SU-DHL-6 (cell line): ENCODE measurements at regions not wholly inside any gene's neighbourhood (a gene's known extent, or its start where the extent isn't known, plus 50 kb on each side); places are given as distances from the start of the nearest gene placed in this dataset.

Experiments used
- H2AFZ ChIP-seq: fragments of 200-600 bp; sonication (generic); 2 replicates; pipeline ENCODE4 v1.6.1; 2014; ENCODE audit warnings: low read depth, mild to moderate bottlenecking, moderate library complexity, mixed read lengths, antibody characterized with exemption, low read length; ENCODE audit not compliant: severe bottlenecking
- H3F3A ChIP-seq: fragments of 200-600 bp; shearing (Covaris generic); 2 replicates; pipeline ENCODE4 v1.6.0; 2016; ENCODE audit warnings: antibody characterized with exemption, mild to moderate bottlenecking; ENCODE audit not compliant: insufficient read depth
- H3K27ac ChIP-seq: fragments of 200-600 bp; sonication (generic); 2 replicates; pipeline ENCODE4 v1.5.1; 2016; ENCODE audit warnings: low read depth, mild to moderate bottlenecking, low read length, moderate library complexity, mixed read lengths
- H3K27me3 ChIP-seq: fragments of 200-600 bp; sonication (generic), shearing (Covaris generic); 2 replicates; pipeline ENCODE4 v1.6.0; 2014; ENCODE audit warnings: mild to moderate bottlenecking, low read length
- H3K36me3 ChIP-seq: fragments of 200-600 bp; sonication (generic); 2 replicates; pipeline ENCODE4 v1.6.1; 2014; ENCODE audit warnings: mild to moderate bottlenecking, low read length, mixed read lengths
- H3K4me2 ChIP-seq: fragments of 300-600, 200-600 bp; shearing (Covaris generic), sonication (generic); 2 replicates; pipeline ENCODE4 v1.6.0; 2014; ENCODE audit warnings: low read length, low read depth, mild to moderate bottlenecking; ENCODE audit not compliant: poor library complexity, severe bottlenecking
- H3K4me3 ChIP-seq: fragments of 200-600 bp; sonication (generic); 2 replicates; pipeline ENCODE4 v1.5.1; 2014; ENCODE audit warnings: antibody characterized with exemption, low read length, mild to moderate bottlenecking, mixed read lengths; ENCODE audit not compliant: insufficient read depth, poor library complexity, severe bottlenecking
- H3K79me2 ChIP-seq: fragments of 200-600 bp; sonication (generic); 2 replicates; pipeline ENCODE4 v1.6.1; 2014; ENCODE audit warnings: mild to moderate bottlenecking, low read length, moderate library complexity; ENCODE audit not compliant: insufficient read depth
- H3K9ac ChIP-seq: fragments of 200-600 bp; sonication (generic); 2 replicates; pipeline ENCODE4 v1.7.0; 2014; ENCODE audit warnings: mild to moderate bottlenecking, low read length
- H3K9me2 ChIP-seq: fragments of 200-600 bp; sonication (generic); replicated peaks from 2 replicates; pipeline ENCODE4 v1.6.1; 2014; ENCODE audit warnings: low read length; ENCODE audit not compliant: insufficient read depth
- H3K9me3 ChIP-seq: fragments of 200-600 bp; sonication (generic); 2 replicates; pipeline ENCODE4 v1.6.1; 2014; ENCODE audit warnings: low read length, mixed read lengths; ENCODE audit not compliant: insufficient read depth
- H4K20me1 ChIP-seq: fragments of 200-600 bp; sonication (generic); 2 replicates; pipeline ENCODE4 v1.6.1; 2014; ENCODE audit warnings: low read depth, mild to moderate bottlenecking, antibody characterized with exemption, low read length, moderate library complexity, mixed read lengths
- CTCF ChIP-seq: fragments of 200-600 bp; sonication (generic); IDR thresholded peaks from one replicate; pipeline ENCODE4 v1.5.1; 2017; ENCODE audit warnings: antibody characterized with exemption, mild to moderate bottlenecking, low read length, moderate library complexity; ENCODE audit not compliant: insufficient read depth, poor library complexity, severe bottlenecking
- EZH2phosphoT487 ChIP-seq: fragments of 200-600 bp; sonication (generic), shearing (Covaris generic); conservative IDR thresholded peaks from 2 replicates; pipeline ENCODE4 v1.6.1; 2018; ENCODE audit warnings: mild to moderate bottlenecking, antibody characterized with exemption, low read length, moderate library complexity, mixed read lengths

- no peaks in the 10 kb centered on the region for H3K27me3 ChIP-seq
- H3F3A ChIP-seq, result no peaks in the 10 kb centered on the region
- no peaks in the 10 kb centered on the region for H3K9me2 ChIP-seq
- H3K9ac ChIP-seq, result no peak overlapping the region
- no peaks in the 10 kb centered on the region for H3K79me2 ChIP-seq
- no peak overlapping the region for H3K4me3 ChIP-seq
- no peak overlapping the region for H2AFZ ChIP-seq
- TF ChIP-seq CTCF (no peak), EZH2phosphoT487 (no peak)
- no peak overlapping the region for H3K4me2 ChIP-seq
- H3K9me3 ChIP-seq, result no peaks in the 10 kb centered on the region
- no peak overlapping the region for H3K27ac ChIP-seq
- no peaks in the 10 kb centered on the region for H4K20me1 ChIP-seq
- H3K36me3 ChIP-seq, result no peaks in the 10 kb centered on the region
These were observed 142.0 kb downstream of the LRATD1 start for GRCh38 chr2:14774436-14774968.

GRCh38 chr2:14776216-14776615, 143.7 kb downstream of the LRATD1 start:
- Histone ChIP-seq H3K9ac (no peak overlapping the region), H4K20me1 (no peaks in the 10 kb centered on the region), H3K4me2 (no peak overlapping the region), H3K9me2 (no peaks in the 10 kb centered on the region), H3K9me3 (no peaks in the 10 kb centered on the region), H3K36me3 (no peaks in the 10 kb centered on the region), H3K27ac (no peak overlapping the region), H3K79me2 (no peaks in the 10 kb centered on the region), H3K4me3 (no peak overlapping the region), H3K27me3 (no peaks in the 10 kb centered on the region), H3F3A (no peaks in the 10 kb centered on the region), H2AFZ (no peak overlapping the region)
- TF ChIP-seq EZH2phosphoT487, result no peak
- no peak for TF ChIP-seq CTCF

- Histone ChIP-seq H4K20me1 (no peaks in the 10 kb centered on the region), H3K9me3 (no peaks in the 10 kb centered on the region), H3K9ac (no peak overlapping the region), H3K79me2 (no peaks in the 10 kb centered on the region), H3K4me2 (no peak overlapping the region), H3K27me3 (no peaks in the 10 kb centered on the region), H3K36me3 (no peaks in the 10 kb centered on the region), H3K4me3 (no peak overlapping the region), H3F3A (no peaks in the 10 kb centered on the region), H3K9me2 (no peaks in the 10 kb centered on the region), H3K27ac (no peak overlapping the region), H2AFZ (no peak overlapping the region)
- TF ChIP-seq CTCF (no peak), EZH2phosphoT487 (no peak)
These were observed 145.5 kb downstream of the LRATD1 start for GRCh38 chr2:14778015-14778414.
